Activated naive CD8-positive, alpha-beta T cell treated with anti-CD3 and anti-CD28 coated beads, Interleukin-2, amount 50 U/mL, for 24 hours (primary cell): ENCODE measurements at regions not wholly inside any gene's neighbourhood (a gene's known extent, or its start where the extent isn't known, plus 50 kb on each side); places are given as distances from the start of the nearest gene placed in this dataset.

Experiments
- ATAC-seq: fragments of 150-1000 bp; cut with Tn5 transposase; one replicate; pipeline ENCODE4 v1.10.0; 2021
- DNase-seq: peaks from one replicate; pipeline ENCODE4 v3.0.0; 2021
- H3K27ac Mint-ChIP-seq: one replicate; pipeline ENCODE4 v1.8.0; 2021; ENCODE audit warnings: mild to moderate bottlenecking, mixed read lengths
- H3K27me3 Mint-ChIP-seq: one replicate; pipeline ENCODE4 v1.8.0; 2021; ENCODE audit warnings: mixed read lengths
- H3K36me3 Mint-ChIP-seq: one replicate; pipeline ENCODE4 v1.8.0; 2021; ENCODE audit warnings: low read depth, mixed read lengths
- H3K4me1 Mint-ChIP-seq: one replicate; pipeline ENCODE4 v1.8.0; 2021; ENCODE audit warnings: mixed read lengths
- H3K4me3 Mint-ChIP-seq: one replicate; pipeline ENCODE4 v1.8.0; 2021; ENCODE audit warnings: mild to moderate bottlenecking, moderate library complexity, mixed read lengths
- H3K9me3 Mint-ChIP-seq: one replicate; pipeline ENCODE4 v1.8.0; 2021; ENCODE audit warnings: mixed read lengths

GRCh38 chr22:49490692-49491091 lies 337.0 kb downstream of the BRD1 start:
- DNase-seq (no peak), ATAC-seq (no peak)
- H3K36me3 Mint-ChIP-seq = no peaks in the 10 kb centered on the region
- H3K27ac Mint-ChIP-seq = no peak overlapping the region
- no peaks in the 10 kb centered on the region for H3K9me3 Mint-ChIP-seq
- no peak overlapping the region for H3K4me3 Mint-ChIP-seq
- no peaks in the 10 kb centered on the region for H3K4me1 Mint-ChIP-seq
- no peaks in the 10 kb centered on the region for H3K27me3 Mint-ChIP-seq

DNA sequence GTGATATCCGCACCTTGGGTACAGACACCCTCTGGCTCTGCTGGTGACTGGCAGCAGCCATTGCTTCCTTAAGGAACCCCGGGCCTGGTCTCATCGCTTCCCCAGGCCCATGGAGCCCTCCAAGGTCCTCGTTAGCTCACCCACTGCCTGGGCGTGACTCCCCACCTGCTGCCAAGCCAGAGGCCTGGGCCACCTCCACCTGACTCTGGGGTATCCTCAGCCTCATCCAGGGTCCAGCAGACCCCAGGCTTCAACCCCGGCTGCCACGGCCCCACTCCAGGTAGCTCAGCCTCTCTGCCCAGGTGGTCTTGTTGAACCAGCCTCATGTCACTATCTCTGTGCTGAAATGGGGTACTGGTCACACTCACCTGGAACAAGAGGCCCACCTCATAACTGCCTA lies 337.9 kb downstream of the BRD1 start:
- DNase-seq (no peak), ATAC-seq (no peak)
- H3K9me3 Mint-ChIP-seq = no peaks in the 10 kb centered on the region
- H3K27me3 Mint-ChIP-seq = no peaks in the 10 kb centered on the region
- no peak overlapping the region for H3K4me3 Mint-ChIP-seq
- no peaks in the 10 kb centered on the region for H3K4me1 Mint-ChIP-seq
- no peaks in the 10 kb centered on the region for H3K36me3 Mint-ChIP-seq
- no peak overlapping the region for H3K27ac Mint-ChIP-seq

DNA sequence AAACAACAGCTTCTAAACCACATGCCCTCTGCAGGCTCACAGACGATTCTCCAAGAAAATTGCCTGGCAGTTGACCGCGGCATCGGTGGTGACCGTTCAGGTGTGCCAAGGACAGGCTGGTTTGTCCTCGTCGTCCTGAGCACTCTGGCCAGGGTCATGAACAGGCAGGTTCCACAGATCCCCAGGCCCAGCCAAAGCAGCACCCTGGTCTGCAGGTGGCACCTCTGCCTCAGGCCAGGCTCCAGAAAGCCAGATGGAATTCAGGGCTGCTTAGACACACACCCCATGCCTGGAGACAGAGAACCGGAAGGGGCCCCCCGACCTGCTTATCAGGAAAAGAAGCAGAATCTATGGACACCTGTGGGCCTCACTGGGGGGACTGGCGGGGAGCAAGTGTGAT lies 338.7 kb downstream of the BRD1 start:
- Mint-ChIP-seq H3K36me3 (no peaks in the 10 kb centered on the region), H3K9me3 (no peaks in the 10 kb centered on the region), H3K27ac (no peak overlapping the region), H3K4me1 (no peaks in the 10 kb centered on the region), H3K4me3 (no peak overlapping the region), H3K27me3 (no peaks in the 10 kb centered on the region)
- DNase-seq (no peak), ATAC-seq (no peak)

DNA sequence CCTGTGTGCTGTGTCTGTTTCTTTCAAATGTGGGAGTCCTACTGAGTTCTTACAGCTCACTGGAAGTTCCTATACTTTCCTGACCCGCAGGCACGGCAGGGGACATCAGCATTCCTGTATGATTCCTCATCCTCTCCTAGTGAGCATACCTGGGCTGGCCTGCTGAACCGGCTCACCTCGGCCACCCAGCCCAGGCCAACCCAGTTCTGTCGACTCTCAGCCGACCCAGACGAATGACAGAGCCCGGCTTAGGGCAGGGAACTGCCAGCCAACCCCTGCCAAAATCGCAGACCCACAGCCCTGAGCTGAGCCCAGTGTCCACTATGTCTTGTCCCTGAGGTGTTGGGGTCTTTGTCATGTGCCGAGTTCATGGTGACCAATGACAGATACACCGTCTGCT lies 339.7 kb downstream of the BRD1 start:
- Mint-ChIP-seq H3K4me3 (no peak overlapping the region), H3K36me3 (no peaks in the 10 kb centered on the region), H3K4me1 (no peaks in the 10 kb centered on the region), H3K9me3 (no peaks in the 10 kb centered on the region), H3K27me3 (no peaks in the 10 kb centered on the region), H3K27ac (no peak overlapping the region)
- DNase-seq (no peak), ATAC-seq (no peak)

GRCh38 chr22:49486225-49486624 lies 341.4 kb downstream of the BRD1 start:
- no peak for DNase-seq
- H3K9me3 Mint-ChIP-seq = no peaks in the 10 kb centered on the region
- H3K36me3 Mint-ChIP-seq = no peaks in the 10 kb centered on the region
- H3K4me1 Mint-ChIP-seq = no peaks in the 10 kb centered on the region
- no peak for ATAC-seq
- H3K4me3 Mint-ChIP-seq = no peak overlapping the region
- H3K27ac Mint-ChIP-seq = no peak overlapping the region
- peaks cover 9% of the 10 kb centered on the region for H3K27me3 Mint-ChIP-seq

DNA sequence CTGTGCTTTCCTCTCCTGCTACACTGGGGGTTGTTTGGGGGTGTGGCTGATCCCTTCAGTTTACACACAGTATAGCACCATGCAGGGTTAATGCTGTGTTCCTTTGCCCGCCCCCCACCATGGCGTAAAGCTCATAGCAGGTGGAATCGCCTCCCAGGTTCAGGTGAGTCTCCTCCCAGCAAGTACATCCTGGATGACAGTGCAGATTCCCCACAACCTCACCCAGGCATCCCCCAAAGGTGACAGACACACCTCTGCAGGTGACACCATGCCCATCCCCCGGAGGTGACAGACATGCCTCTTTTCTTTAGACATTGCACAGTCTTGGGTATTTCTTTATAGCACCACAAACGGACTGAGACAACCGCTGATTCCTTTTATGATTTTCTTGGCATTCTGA lies 343.7 kb downstream of the BRD1 start:
- no peak for ATAC-seq
- Mint-ChIP-seq H3K4me3 (no peak overlapping the region), H3K4me1 (no peaks in the 10 kb centered on the region), H3K27ac (no peak overlapping the region), H3K9me3 (no peaks in the 10 kb centered on the region), H3K27me3 (peaks cover 9% of the 10 kb centered on the region), H3K36me3 (no peaks in the 10 kb centered on the region)
- no peak for DNase-seq

DNA sequence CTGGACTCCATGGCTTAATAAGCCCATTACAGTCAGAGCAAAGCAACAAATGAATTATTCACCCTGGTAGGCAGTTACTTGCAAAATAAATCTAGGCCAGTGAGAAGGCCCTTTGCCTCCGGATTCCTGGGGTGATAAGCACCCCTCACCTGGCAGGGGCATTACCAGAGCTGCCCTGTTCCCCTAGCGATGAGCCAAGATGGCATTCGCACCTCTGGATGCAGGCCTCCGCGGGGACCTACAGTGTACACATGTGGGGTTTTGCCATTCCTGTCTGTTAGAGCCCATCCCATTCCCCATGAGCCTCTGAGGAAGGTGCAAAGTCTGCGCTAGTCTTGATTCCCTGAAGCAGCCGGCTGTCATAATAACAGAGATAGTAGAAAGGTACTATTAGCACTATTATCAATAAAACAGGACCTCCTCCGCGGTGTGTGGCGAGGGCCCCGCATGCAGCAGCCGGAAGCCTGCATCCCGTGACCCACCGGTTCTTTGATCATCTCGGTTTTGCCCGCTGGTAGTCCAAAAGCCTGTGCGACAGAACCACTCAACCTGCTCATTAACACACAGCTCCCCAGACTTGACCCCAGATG lies 344.3 kb downstream of the BRD1 start:
- Mint-ChIP-seq H3K9me3 (no peaks in the 10 kb centered on the region), H3K27ac (no peak overlapping the region), H3K4me3 (no peak overlapping the region), H3K4me1 (no peaks in the 10 kb centered on the region), H3K36me3 (no peaks in the 10 kb centered on the region), H3K27me3 (peaks cover 9% of the 10 kb centered on the region)
- ATAC-seq (no peak), DNase-seq (no peak)

GRCh38 chr22:49482811-49483210 lies 344.9 kb downstream of the BRD1 start:
- DNase-seq (no peak), ATAC-seq (no peak)
- no peak overlapping the region for H3K27ac Mint-ChIP-seq
- H3K36me3 Mint-ChIP-seq = no peaks in the 10 kb centered on the region
- peaks cover 9% of the 10 kb centered on the region for H3K27me3 Mint-ChIP-seq
- H3K9me3 Mint-ChIP-seq = no peaks in the 10 kb centered on the region
- no peak overlapping the region for H3K4me3 Mint-ChIP-seq
- no peaks in the 10 kb centered on the region for H3K4me1 Mint-ChIP-seq

DNA sequence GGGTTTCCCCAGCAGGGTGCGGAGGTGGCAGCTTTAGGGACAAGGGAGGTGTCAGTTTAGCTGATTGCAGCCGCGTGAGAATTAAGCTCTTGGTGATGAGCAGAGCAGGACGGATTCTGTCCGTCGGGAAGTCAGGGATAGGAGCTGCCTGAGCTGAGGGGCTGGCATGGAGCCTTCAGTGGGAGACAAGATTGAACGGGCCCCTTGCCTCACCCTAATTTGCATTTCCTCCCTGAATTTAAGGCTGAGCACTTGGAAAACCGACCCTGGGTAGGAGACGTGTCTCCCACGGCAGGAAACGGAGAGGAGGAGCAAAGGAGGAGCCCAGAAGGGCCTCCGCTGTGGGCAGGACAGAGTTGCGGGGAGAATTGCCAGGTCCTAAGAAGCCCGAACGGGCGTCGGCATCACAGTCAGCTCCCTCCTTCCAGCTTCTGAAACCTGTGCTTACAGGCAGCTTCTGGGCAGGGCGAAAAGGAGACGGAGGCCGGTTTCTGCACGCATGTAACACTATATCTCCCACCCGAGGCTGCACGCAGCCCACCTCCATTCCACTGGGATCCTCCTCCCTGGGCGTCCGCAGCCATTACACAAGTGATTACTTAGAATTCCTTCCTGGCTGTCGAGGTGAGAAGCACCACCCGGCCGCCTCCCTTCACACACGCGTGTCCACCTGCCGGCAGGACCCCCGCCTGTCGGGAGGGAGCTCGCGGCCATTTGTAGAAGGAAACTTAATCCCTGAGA lies 345.8 kb downstream of the BRD1 start:
- DNase-seq (no peak), ATAC-seq (no peak)
- Mint-ChIP-seq H3K27ac (no peak overlapping the region), H3K36me3 (peaks cover under 1% of the 10 kb centered on the region), H3K4me3 (no peak overlapping the region), H3K27me3 (peaks cover 10% of the 10 kb centered on the region), H3K4me1 (no peaks in the 10 kb centered on the region), H3K9me3 (peaks cover 3% of the 10 kb centered on the region)

DNA sequence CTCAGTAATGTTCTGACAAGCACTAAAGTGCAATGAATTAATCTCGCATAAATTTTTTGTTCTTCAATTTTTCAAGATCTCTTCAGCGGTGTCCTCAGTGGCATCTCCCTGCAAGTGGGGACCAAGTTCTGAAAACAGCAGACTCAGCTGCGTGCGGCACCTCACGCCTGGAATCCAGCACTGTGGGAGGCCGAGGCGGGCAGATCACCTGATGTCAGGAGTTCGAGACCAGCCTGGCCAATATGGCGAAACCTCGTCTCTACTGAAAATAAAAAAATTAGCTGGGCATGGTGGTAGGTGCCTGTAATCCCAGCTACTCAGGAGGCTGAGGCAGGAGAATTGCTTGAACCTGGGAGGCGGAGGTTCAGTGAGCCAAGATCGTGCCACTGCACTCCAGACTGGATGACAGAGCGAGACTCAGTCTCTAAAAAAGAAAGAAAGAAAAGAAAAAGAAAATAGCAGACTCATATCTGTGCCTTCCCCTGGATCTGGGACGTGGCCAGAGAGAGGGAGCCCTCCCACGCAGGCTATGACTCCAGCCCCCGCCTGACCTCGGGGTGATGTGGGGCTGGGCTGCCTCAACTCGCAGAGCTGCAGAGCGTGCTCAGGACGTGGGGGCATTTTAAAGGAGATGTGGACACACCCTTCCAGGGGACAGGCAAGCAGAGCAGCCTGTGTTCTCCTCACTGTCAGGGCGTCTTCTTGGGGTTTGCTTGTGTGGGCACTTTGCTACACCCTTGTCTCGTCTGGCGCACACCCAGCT lies 346.6 kb downstream of the BRD1 start:
- H3K27ac Mint-ChIP-seq = no peak overlapping the region
- H3K4me3 Mint-ChIP-seq = no peak overlapping the region
- ATAC-seq (no peak), DNase-seq (no peak)
- peaks cover 8% of the 10 kb centered on the region for H3K9me3 Mint-ChIP-seq
- peaks cover 13% of the 10 kb centered on the region for H3K27me3 Mint-ChIP-seq
- H3K4me1 Mint-ChIP-seq = no peaks in the 10 kb centered on the region
- H3K36me3 Mint-ChIP-seq = peaks cover 4% of the 10 kb centered on the region

GRCh38 chr22:49480331-49480730 lies 347.3 kb downstream of the BRD1 start:
- Mint-ChIP-seq H3K9me3 (peaks cover 8% of the 10 kb centered on the region), H3K4me1 (no peaks in the 10 kb centered on the region), H3K27me3 (peaks cover 13% of the 10 kb centered on the region), H3K27ac (no peak overlapping the region), H3K4me3 (no peak overlapping the region), H3K36me3 (peaks cover 4% of the 10 kb centered on the region)
- ATAC-seq = no peak
- DNase-seq = no peak

DNA sequence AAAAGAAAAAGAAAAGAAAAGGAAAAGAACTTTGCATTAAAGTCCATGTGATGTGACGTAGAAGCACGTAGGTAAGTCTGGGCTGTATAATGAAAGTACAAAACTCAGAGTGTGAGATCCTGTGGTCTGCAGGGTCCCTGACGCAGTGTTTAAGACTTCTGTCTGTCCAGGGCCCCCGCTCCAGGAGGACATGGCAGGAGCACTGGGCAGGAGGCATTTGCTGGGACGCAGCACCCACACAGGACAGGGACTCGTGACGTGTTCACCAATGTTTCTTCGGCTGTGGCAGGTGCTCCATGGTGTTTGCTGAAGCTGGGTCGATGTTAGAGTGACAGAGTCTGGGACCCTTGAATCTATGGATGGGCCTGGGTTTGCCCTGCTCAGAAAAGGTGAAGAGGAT lies 348.1 kb downstream of the BRD1 start:
- H3K9me3 Mint-ChIP-seq = peaks cover 8% of the 10 kb centered on the region
- H3K27me3 Mint-ChIP-seq = peaks cover 13% of the 10 kb centered on the region
- H3K36me3 Mint-ChIP-seq = peaks cover 4% of the 10 kb centered on the region
- H3K4me3 Mint-ChIP-seq = no peak overlapping the region
- ATAC-seq = no peak
- H3K4me1 Mint-ChIP-seq = no peaks in the 10 kb centered on the region
- no peak overlapping the region for H3K27ac Mint-ChIP-seq
- no peak for DNase-seq

DNA sequence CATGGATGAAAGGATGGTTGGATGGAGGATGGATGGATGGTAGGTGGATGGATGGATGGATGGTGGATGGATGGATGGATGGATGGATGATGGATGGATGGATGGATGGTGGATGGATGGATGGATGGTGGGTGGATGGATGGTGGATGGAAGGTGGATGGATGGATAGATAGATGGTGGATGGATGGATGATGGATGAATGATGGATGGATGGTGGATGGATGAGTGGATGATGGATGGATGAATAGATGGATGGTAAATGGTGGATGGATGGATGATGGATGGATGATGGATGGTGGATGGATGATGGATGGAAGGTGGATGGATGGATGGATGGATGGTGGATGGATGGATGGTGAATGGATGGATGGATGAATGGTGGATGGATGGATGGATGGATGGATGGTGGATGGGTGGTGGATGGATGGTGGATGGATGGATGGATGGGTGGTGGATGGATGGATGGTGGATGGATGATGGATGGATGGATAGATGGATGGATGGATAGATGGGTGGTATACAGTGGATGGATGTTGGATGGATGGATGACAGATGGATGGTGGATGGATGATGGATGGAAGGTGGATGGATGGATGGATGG lies 350.8 kb downstream of the BRD1 start:
- peaks cover 8% of the 10 kb centered on the region for H3K9me3 Mint-ChIP-seq
- DNase-seq (no peak), ATAC-seq (no peak)
- no peak overlapping the region for H3K27ac Mint-ChIP-seq
- H3K4me3 Mint-ChIP-seq = no peak overlapping the region
- H3K36me3 Mint-ChIP-seq = peaks cover 4% of the 10 kb centered on the region
- H3K4me1 Mint-ChIP-seq = no peaks in the 10 kb centered on the region
- peaks cover 10% of the 10 kb centered on the region for H3K27me3 Mint-ChIP-seq

GRCh38 chr22:49476176-49476575 lies 351.5 kb downstream of the BRD1 start:
- Mint-ChIP-seq H3K9me3 (peaks cover 8% of the 10 kb centered on the region), H3K4me3 (no peak overlapping the region), H3K4me1 (no peaks in the 10 kb centered on the region), H3K27me3 (peaks cover 3% of the 10 kb centered on the region), H3K36me3 (peaks cover 4% of the 10 kb centered on the region), H3K27ac (no peak overlapping the region)
- DNase-seq = no peak
- no peak for ATAC-seq

- Mint-ChIP-seq H3K27me3 (peaks cover 3% of the 10 kb centered on the region), H3K27ac (no peak overlapping the region), H3K4me1 (no peaks in the 10 kb centered on the region), H3K36me3 (peaks cover 4% of the 10 kb centered on the region), H3K9me3 (peaks cover 8% of the 10 kb centered on the region), H3K4me3 (no peak overlapping the region)
- ATAC-seq = no peak
- DNase-seq = no peak
These were observed 352.4 kb downstream of the BRD1 start for GRCh38 chr22:49475253-49475652.
